HG03342 (cell line): ENCODE measurements at regions not wholly inside any gene's neighbourhood (a gene's known extent, or its start where the extent isn't known, plus 50 kb on each side); places are given as distances from the start of the nearest gene placed in this dataset.
"Not testable (repeated sequence)": the region's sequence is repeated elsewhere in the genome, so short reads cannot be mapped to it uniquely, and the experiment has no call there.

Experiments used
- ATAC-seq: cut with Tn5 transposase; IDR thresholded peaks from one replicate; pipeline ENCODE4 v1.9.1; 2021; ENCODE audit warnings: mild to moderate bottlenecking, moderate library complexity; ENCODE audit not compliant: unreplicated experiment

- ATAC-seq: no peak
Observed at GRCh38 chr16:9603316-9603715, 511.9 kb downstream of the HAPSTR1 start.

GRCh38 chr16:9607515-9608230, 516.2 kb downstream of the HAPSTR1 start:
- no peak for ATAC-seq

- no peak for ATAC-seq
Observed at GRCh38 chr16:9610727-9611126, 519.3 kb downstream of the HAPSTR1 start.

DNA sequence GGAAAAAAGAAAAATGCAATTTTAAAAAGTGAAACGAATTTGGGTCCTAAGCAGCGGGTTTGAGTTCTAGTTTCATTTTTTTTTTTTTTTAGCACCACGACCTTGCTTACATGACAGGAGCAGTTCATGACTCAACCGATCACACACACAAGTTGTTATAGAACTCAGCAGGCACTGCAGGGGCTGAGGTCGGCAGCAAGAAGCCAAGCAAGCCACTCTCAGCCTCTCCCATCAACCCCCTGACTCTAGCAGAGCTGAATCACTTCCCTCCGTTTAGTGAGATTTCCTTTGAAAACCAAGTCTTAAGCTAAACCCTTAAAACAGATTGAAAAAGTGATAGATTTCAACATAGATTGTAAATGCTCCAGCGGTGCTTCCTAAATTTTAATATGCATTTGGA, 520.8 kb downstream of the HAPSTR1 start:
- ATAC-seq: no peak

- no peak for ATAC-seq
Observed at GRCh38 chr16:9614389-9614788, 522.9 kb downstream of the HAPSTR1 start.

- ATAC-seq: no peak
Observed at GRCh38 chr16:9622268-9622667, 530.8 kb downstream of the HAPSTR1 start.

DNA sequence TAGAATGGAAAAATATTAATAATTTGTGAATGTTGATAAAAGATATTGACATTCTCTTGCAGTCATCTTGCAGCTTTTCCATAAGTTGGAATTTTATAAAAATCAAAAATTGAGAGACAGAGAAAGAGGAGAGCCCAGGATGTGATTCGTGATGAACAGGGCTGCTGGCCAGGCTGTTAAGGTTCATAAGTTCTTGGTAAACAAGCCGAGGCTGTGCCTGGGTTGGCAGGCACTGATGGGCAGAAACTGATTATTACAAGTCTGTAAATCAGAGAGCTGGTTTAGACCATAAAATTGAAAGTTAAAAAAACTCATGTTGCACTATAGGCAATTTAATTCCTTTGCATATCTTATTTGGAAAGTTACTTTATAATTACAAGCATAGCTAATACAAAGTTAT, 533.7 kb downstream of the HAPSTR1 start:
- no peak for ATAC-seq

DNA sequence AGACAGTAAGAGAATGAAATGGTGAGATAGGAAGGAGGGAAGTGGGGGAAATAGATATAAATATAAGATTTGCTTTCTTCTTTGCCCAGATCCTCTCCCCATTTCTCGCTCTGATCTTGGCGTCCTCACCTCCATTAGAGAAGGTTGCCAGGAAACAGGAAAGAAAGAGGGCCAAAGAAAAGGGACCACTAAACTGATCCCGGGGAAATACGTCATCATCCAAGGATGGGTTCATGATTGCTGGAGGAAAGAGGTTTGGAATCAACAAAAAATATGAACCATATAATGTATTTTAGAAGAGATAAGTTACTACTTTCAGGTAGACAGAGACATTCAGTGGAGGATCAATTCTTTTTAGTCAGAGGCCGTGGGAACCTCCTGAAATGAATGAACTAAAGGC, 536.0 kb downstream of the HAPSTR1 start:
- ATAC-seq: no peak

DNA sequence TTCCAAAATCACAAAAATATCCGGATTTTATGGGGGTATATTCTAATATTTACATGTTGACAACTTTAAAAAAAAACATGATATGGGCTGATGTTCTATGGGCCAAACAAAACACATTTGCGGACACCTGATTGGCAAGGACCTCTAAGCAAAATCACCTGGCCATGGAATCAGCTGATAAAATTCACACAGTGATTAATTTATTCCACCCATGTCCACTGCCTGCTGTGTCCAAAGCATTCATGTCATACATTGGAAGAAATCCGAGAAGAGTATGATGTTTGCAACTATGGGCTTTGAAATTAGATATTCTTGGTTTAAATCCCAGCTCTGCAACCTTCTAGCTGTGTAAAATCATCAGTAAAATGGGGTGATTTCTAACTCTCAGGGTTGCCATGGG, 538.7 kb downstream of the HAPSTR1 start:
- ATAC-seq: no peak

GRCh38 chr16:9630985-9631384, 539.5 kb downstream of the HAPSTR1 start:
- ATAC-seq: no peak

GRCh38 chr16:9633844-9634243, 542.4 kb downstream of the HAPSTR1 start:
- ATAC-seq: no peak

- ATAC-seq: not testable (repeated sequence)
Observed at GRCh38 chr16:9635150-9635720, 543.8 kb downstream of the HAPSTR1 start.

GRCh38 chr16:9644258-9644657, 538.0 kb downstream of the GRIN2A start:
- ATAC-seq: no peak

GRCh38 chr16:9645911-9646310, 536.3 kb downstream of the GRIN2A start:
- ATAC-seq: no peak

GRCh38 chr16:9647981-9648701, 534.1 kb downstream of the GRIN2A start:
- no peak for ATAC-seq

- ATAC-seq: no peak
Observed at GRCh38 chr16:9650284-9650683, 531.9 kb downstream of the GRIN2A start.

- no peak for ATAC-seq
Observed at GRCh38 chr16:9655051-9655450, 527.2 kb downstream of the GRIN2A start.

DNA sequence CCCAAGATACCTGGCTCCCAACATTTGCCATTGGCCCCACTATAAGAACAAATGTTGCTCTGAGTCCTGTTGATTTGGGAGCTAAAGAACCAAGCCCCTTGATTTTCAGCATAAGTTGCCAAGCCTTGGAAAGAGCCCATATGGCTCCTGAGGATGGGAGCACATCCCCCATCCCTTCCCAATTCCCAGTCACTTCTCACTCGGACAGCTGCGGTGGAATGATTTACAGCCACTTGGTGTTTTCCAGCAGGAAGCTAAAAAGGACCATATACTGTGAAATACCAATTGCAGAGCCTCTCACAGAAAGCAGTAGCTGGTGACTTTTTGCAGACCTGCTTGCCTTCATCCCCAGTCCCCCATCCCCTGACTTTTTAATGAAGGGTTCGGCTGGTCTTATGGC, 524.6 kb downstream of the GRIN2A start:
- ATAC-seq: no peak

GRCh38 chr16:9658164-9658563, 524.1 kb downstream of the GRIN2A start:
- no peak for ATAC-seq

DNA sequence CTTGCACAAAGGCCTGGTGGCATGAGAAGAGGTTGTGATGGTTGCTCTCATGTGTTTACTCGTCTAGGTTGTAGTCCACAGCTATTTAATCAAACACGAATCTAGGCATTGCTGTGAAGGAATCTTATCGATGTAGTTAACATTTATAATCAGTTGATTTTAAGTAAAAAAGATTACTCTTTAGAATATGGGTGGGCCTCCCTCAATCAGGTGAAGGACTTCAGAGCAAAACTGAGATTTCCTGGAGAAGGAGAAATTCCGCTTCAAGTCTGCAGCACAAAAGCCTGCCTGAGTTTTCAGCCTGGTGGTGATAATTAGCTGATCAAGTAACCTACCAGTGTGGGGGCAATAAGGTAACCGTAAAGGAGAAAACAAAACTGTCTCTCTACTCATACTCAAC, 523.6 kb downstream of the GRIN2A start:
- ATAC-seq: no peak

DNA sequence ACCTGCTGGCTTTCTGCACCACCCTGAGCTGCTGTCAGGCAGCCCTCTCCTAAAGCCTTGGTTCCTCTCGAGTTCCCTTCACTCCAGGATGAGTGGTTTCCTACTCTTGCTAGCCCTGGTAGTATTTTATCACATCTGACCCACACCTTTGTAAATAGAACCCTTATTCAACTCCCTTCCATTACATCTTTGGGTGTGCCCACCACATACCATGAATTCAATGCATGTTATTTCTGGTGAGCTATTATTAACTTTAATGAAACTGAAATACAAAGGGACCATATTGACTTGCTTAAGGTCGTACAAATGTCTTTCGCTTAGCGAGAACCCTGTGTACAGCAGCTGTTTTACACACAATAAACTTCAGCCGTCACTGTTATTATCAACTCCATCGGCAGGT, 521.3 kb downstream of the GRIN2A start:
- ATAC-seq: no peak

DNA sequence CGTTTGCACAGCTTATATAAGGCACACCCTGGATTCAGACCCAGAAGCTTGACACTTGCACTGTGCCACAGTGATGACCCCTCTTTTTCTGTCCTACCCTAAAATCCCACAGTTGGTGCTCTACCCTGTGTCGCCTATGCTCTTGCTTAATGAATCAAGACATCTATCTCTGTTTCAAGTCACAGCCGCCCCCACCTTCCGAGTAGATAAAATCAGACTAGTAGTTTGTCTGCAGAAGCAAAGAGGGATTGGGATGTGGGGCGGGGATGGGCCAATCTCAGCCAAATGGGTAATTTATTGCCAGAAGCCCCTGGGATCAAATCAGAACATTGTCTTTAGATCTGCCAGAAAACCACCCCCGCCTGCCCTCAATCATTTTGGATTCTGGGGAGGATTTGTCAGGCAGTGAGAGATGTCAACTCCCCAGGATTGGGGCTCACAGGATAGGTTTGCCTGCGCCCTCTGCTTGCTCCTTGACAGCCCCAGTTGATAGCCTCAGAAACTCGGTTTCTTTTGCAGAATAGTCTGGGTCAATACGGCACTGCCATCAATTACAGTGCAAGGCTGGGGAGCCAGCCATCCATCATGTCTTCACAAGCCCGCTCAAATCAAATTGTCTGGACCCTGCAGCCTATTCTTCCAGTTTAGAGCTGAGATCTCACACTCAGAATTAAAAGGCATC, 520.8 kb downstream of the GRIN2A start:
- no peak for ATAC-seq
